GM20431 (cell line): ENCODE measurements at regions not wholly inside any gene's neighbourhood (a gene's known extent, or its start where the extent isn't known, plus 50 kb on each side); places are given as distances from the start of the nearest gene placed in this dataset.

Experiments used
- in situ Hi-C: fragments of 300-500 bp; cut with MseI, MboI; formaldehyde crosslinking; loops from one replicate; pipeline ENCODE4 v1.15.0; 2020; ENCODE audit warnings: low sequenced_read_pairs; ENCODE audit not compliant: unreplicated experiment

DNA sequence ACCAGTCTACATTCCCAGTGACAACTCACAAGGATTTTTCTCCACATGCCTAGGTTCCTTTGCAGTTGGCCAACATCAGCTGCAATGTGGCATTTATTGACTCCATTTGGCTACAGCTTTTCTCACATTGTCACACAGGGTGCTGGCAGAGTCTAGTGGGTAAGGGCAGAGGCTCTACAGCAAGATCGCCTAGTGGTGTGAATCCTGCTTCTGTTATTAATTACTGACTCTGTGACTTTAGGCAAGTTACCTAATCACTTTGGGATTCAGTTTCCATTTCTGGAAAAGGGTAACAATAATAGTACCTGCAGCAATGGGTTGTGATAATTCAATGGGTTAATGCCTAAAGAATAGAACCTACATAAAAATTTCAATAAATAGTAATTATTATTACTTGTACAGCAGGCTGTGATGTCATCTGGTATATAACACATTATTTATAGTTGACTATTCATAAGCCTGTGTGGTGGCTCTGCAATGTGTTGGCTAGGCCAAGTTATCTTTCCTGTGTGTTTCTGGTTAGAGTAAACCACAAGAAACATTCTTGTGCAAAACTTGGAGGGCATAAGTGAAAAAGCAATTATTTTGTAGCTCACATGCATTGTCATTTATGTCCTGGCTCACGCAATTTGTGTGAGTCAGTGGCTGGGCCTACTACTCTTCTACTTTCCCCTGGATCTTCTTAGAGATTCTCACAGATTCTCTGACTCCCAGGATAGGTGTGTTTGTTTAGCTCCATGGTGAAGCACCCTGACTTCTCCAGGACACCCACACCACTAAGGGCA, 59.5 kb downstream of the PTGS2 start:
- in situ Hi-C loops: loop anchor here (25.0 kb wide), 1 partner anchor 367 kb away; no protein-coding TSS in a partner anchor

DNA sequence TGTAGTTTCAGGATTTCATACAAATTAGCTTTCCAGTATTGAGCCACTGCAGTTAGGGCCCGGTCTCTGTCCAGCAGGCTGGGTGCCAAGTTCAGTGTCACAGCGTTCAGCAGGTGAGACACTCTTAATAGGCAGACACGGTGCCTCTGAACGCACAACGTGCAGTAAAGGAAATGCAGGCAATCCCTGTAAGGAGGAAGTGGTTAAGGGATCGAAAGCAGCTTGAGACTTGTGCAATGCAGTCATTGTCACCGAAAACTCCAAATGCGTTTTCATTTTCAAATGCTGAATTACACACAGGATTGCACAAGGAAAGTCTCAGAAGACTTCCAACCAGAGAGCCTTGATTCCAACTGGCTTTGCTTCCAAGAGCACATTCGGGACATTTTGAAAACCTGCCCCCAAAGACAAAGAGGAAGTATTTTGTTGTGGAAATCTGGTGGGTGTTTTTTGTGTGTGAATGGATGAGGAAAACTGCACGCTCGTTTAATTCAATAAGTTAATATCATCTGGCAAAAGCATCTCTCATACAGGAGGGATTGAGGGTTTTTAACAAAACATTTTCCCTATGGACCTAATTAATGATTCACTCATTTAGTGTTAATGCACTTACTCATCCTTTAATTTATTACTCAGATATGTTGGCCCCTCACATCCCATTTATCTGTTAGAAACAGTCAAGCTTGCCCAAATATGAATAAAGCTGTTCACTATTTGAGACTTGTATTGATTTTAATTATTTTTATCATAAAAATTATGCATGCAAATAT, 61.6 kb downstream of the PTGS2 start:
- in situ Hi-C loops: loop anchor here (25.0 kb wide), 1 partner anchor 369 kb away; no protein-coding TSS in a partner anchor

DNA sequence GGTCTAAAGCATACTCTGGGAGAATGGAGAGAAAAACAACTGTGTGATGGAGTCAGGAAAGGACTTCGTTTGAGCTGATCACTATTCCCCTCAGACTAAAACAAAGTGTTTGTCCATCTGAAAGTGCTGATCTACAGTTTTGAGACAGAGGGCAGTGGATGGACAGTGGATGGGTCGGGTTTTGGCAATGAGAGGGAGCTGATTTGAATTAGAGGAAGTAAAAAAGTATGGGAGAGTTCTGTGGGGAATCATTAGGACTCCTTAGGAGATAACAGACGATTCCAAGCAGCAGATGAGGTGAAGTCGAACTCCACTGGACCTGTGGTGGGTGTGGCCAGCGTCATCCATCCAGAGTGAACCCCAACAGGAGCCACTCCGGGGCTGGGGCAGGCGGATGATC, 62.3 kb downstream of the PTGS2 start:
- in situ Hi-C loops: loop anchor here (25.0 kb wide), 1 partner anchor 369 kb away; no protein-coding TSS in a partner anchor

DNA sequence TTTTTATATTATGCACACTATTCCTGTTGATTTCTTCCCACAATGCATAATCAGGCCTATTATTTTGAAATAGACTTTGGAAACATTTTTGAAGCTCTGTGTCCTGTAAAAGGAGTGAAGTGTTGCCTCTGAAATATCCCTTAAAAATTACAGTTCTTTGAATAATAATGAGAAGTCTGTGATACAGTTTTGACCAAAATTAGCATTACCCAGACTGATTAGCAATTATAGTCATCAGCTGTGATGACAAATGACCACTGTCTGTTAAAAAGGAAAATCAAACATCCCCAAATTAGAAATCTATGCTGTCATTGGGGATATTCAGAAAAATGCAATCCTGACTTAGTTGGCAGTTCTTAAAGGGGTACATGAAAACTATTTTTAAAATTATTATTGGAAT, 63.7 kb downstream of the PTGS2 start:
- in situ Hi-C loops: loop anchor here (25.0 kb wide), 1 partner anchor 371 kb away; no protein-coding TSS in a partner anchor

DNA sequence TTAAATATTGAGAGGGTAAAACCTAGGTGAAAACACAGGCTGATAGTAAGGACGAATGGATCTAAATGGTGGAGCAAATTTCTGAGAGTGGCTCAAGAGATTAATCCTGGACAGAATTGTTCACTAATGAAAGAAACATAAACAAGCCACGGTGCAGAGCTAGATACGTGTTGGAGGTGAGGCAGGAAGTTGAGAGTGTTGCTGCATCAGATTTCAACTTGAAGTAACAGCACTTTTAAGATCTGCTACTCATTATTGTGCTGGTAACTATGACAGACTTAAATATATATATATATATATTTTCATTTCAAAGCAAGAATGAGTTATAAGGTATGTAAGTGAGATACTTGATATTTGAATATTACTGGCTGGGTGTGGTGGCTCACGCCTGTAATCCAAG, 64.9 kb downstream of the PTGS2 start:
- in situ Hi-C loops: loop anchor here (25.0 kb wide), 1 partner anchor 372 kb away; no protein-coding TSS in a partner anchor

DNA sequence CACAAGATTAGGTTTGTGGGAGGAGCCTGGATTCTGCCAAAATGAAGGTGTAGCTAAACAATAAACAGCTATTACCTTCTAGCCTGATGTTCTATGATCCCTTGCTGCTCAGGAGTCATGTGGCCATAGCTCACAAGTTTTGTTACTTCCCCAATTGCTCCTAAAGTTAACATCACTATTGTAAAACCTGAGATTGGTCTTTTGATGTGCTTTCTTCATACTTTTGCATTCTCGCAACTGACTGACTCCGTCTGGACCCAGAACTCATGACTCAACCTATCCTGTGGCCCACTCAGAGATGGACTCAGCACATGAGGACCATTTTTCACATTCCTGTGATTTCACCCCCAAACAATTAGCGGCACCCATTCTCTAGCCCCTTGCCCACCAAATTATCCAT, 69.1 kb downstream of the PTGS2 start:
- in situ Hi-C loops: loop anchor here (25.0 kb wide), 1 partner anchor 376 kb away; no protein-coding TSS in a partner anchor

DNA sequence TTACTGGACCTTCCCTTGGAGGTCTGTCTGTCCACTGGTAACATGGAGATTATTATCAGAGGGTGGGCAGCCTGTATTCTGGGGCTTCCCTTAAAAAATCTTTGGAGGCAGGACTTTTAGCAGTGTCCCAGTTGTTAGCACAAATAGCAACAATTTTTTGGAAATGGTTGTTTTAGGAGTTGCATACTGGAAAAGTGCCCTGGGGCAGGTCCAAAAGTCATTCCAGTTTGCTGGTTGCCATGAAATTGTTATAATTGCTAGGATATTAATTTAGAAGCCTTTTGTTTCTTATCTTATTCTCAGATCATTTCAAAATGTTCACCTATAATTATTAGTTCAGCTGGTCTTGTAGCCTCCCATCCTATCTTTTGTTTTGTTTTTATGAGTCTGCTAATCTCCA, 71.0 kb downstream of the PTGS2 start:
- in situ Hi-C loops: loop anchor here (25.0 kb wide), 1 partner anchor 378 kb away; no protein-coding TSS in a partner anchor

DNA sequence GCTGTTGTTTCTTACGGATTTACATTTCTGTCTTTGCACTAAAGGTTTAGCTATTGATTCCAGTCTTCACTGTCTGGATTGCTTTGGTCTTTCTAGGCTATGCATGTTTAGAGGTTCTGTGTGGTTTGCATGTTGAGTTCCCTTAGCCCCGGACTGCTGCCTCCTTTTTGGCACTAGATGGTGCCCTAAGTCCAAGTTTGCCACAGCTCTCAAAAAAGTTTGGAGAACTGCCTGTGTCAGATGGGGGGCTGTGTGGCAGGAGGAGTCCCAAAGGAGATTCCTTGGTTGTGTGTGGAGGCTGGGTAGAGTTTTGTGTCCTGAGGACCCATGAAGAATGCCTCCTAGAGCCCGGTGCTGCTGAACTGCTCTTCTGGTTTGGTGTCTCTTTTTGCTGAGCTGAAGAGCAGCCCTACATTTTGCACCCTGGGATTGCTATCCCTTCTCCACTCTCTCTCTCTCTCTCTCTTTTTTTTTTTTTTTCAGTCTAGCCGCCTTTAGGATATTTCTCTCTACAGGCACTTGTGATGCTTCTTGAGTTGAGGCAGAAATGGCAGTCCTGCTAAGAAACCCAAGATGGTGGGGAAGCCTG, 74.4 kb downstream of the PTGS2 start:
- in situ Hi-C loops: loop anchor here (25.0 kb wide), 1 partner anchor 381 kb away; no protein-coding TSS in a partner anchor

DNA sequence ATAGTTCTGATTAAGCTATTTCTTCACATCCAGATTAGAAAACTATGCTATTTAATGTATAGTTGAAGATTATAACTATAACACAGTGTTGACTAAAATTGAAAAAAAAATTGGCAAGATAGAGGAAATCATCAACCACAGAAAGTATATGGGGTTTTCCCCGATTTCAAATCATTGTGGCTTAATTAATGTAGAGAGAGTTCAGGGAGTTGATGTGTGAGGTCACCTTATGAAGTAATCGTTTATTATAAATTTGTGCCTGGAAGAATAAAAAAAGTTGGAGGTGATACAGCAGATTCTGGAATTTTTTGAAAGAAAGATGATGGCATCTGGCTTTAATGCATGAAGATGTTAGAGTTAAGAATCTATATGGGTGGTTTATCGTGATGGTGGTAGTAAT, 84.3 kb downstream of the PTGS2 start:
- in situ Hi-C loops: no loop called here

DNA sequence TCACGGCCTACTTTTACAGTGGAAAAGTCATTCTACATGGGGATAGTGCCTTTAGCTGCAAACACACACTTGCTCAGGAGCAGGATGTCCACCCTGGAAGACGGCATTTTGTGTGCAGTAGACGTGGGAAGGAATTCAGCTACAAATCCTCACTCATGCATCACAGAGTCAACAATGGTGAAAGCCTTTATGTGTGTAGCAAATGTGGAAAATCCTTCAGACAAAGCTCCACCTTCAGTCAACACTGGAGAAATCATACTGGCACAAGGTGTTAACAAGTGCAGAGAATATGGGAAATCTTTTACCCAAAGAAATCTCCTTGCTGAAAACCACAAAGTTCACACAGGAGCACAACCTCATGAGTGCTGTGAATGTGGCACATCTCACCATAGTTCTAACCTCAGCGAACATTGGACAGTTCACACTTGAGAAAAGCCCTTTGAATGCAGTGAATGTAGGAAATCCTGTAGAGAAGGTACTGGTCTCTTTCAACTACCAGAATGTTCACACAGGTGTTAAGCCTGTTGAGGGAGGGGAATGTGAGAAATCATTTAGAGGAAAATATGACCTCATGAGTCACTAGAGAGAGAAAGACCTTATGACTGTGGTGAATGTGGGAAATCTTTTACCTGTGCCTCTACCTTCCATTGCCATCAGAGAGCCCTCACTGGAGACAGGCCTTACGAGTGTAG, 101.8 kb downstream of the PTGS2 start:
- in situ Hi-C loops: no loop called here

DNA sequence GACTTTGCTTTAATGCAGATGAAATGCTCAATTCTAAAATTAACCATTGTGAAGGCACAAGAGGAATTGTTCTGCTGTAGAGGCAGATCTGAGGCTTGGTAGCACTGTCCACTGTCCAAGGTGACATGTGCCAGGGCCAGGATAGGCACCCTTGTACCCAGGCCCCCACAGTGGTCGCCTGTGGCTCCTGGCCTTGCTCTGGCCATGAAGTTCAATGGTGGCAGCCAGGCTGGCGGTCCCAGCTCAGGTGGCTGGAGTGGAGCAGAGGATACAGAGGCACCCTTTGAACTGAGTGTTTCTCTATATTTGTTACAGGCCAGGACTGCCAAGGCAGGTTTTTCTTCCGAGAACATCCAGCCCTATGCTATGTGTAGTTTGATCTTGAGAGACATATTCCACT, 102.6 kb downstream of the PTGS2 start:
- in situ Hi-C loops: no loop called here

DNA sequence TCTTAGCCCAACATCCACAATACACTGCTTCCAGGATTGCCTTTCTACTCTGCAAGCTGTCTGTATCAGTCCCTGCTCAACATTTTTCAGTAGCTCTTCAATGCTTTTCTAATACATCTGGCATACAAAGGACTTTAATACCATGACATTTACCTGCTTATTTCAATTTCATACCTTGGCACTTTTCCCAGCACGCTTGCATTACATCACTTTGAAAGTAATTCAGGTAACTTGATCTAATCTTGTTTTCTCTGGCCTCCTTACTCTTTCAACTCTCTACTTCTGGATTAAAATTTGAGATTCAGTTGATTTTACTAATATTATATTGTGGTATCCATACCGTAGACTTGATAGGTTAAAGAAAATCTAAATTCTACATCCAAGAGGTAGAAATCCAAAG, 103.0 kb downstream of the PTGS2 start:
- in situ Hi-C loops: no loop called here

DNA sequence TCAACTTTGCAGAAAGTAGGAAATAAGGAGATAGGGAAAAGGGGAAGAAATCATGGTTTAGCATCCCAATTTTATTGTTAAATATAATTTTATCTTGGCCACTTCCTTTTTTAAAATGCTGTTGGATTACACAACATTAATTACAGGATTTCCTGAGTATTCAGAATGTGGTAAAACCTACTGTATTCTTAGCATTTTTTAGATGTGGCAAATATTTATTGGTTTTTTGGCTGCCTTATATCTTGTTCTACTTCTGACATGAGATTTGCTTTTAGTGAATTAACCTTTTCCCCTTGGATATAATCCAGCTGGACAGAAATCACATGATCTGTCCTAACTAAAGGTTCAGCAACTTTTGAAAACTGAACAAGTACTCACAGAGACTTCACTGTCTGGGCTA, 104.9 kb downstream of the PTGS2 start:
- in situ Hi-C loops: no loop called here

DNA sequence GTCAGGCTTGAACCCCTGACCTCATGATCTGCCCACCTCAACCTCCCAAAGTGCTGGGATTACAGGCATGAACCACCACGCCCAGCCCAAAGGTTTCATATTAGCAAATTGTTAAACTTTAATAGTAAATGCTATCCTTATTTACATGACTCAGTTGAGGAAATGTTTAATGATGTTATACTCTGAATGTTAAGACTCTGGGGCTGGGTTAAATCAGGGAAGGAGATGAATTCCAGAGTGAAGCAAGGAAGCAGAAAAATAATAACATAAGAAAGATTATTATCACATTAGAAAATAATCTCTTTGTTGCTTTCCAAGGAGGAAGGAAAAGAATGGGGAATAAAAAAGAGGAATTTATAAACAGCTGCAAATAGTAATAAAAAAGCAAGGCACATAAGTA, 105.3 kb downstream of the PTGS2 start:
- in situ Hi-C loops: no loop called here

DNA sequence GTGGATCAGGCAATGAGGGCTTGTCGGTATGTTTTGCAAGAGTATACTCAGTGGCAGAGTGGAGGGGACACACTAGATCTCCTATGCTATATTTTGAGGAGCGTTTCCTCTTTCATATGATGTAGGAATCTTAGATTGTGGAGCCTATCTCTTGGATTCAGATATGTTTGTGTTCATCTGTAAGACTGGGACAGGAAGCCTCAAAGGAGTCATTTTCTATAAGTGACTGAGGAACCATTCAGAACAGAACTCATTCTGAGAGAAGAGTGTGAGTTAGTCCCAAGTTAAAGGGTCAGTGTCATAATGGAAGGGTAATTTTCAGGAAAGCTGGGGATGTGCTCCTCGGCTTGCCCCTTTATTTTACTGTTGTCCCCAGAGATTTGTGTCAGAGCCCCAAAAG, 107.7 kb downstream of the PTGS2 start:
- in situ Hi-C loops: no loop called here

DNA sequence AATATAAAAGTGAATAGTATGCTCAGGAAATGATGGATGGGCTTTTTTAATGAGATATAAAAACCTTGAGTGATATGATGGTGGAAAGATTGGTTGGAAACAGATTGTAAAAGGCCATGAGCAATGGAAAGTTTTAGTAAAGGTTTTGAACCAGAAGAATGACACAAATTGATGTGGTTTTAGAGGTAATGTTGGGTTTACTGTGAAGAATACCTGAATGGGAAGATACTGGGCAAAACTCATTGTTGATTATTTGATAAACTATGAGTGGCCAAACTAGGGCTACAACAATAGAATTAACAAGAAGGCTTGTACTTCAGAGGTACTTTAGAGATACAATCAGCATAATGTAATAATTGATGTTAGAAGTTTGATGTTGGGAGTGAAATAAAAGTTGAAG, 108.5 kb downstream of the PTGS2 start:
- in situ Hi-C loops: no loop called here

DNA sequence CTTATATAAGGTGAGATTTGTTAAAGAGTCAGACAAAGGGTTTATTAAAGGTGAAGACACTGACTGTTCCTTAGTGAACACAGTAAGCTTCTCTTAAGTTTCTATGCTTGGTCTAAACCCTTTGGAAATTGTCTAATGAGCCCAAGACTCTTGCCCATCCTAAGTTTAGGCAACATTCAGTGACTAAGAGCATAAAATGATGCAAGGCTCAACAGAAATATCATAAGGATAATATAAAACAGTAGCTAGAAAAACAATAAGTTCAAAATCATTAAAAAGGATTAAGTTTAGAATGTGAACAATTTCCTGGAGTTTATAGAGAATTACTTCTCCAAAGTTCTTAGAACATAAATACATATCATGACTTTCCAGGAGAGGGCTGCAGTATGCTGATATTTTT, 108.9 kb upstream of the PDC start:
- in situ Hi-C loops: no loop called here

DNA sequence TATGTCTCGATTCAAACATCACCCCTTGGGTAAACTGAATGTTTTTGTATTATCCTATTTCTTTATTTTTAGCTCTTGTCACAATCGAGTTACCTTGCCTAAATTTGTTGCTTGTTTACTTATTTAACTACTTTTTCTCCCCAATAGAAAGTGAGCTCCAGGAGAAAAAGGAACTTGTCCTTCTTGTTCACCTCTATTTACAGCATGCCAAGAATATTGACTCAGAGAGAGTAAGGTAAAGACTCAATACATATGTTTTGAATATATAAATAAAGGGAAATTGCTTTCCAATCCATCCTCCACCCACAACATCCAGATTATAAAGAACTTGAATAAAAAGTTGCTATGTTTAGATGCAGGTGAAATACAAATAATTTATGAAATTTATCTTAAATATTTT, 107.3 kb upstream of the PDC start:
- in situ Hi-C loops: no loop called here

DNA sequence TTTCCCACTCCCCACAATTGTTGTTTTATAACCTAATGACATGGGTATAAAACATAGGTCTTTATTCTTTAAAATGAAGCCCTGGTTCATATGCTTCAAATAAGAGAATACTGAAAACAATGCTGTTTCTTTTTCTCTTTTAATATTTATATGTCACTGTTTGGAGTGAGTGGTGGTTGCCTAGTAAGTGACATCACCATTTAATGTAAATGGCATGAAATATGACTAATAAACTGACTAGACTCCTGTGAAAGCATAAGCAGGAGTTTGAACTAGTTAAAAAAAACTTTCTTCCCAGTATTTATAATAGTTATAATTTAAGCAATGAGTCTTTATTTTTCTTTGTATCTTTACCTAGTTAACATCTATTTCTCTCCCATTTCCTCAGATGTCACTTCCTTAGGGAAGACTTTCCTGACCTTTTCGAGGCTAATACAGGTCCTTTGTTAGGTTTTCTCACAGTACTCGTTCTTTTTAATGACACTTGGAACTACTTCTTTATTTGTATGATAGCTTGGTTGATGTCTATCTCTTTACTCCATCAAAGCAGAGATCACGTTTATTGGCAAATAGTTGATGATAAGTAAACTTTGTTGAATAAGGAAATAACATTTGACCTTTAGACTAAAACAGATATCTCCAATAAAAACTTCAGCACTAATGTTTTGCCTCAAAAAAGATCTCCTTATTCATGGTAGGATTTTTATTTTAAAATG, 105.4 kb upstream of the PDC start:
- in situ Hi-C loops: no loop called here

DNA sequence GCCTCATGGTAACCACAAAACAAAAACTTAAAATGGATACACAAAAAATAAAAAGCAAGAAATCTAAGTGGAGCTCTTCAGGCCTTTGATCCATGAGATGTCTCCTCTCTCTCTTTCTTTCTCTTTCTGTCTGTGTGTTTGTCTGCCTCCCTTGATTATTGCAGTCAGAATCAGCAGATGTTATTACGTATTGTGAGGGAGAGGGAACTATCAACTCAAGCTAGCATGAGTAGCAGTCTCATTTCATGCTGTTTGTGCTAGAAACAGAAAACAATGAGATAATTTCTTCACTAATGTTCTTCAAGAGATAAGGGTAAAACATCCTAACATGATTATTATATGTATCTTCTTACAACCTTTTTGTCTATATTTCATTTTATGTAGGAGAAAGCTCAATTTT, 103.7 kb upstream of the PDC start:
- in situ Hi-C loops: no loop called here
